Right lobe of liver (tissue), 4 donors: ENCODE measurements at regions not wholly inside any gene's neighbourhood (a gene's known extent, or its start where the extent isn't known, plus 50 kb on each side); places are given as distances from the start of the nearest gene placed in this dataset.

Source experiments
- POLR2A ChIP-seq: fragments of 450-650 bp; IDR thresholded peaks from one replicate; pipeline ENCODE4 v1.6.1; 2017; ENCODE audit warnings: antibody characterized with exemption, mild to moderate bottlenecking
- TF ChIP-seq, protein P1 (sequence below), 4 donors: fragments of 200-600 bp in 3 of 4; fragments of 450-650 bp in 1 of 4; IDR thresholded peaks; one replicate each; pipeline versions ENCODE4 v1.5.1 to v1.8.0; 2016 to 2022; ENCODE audit warnings: antibody characterized with exemption in 4 of 4, mild to moderate bottlenecking in 2 of 4
- donor health status: DM: no; HTN: no; CAD: no.
- donor health status: DM: no; HTN: no; CAD: no.
- donor health status: DM: no; HTN: yes; CAD: no.

GRCh38 chr21:16650714-16651366 lies 862.0 kb upstream of the CXADR start:
- no peak for TF ChIP-seq POLR2A
- TF ChIP-seq, protein P1, sequence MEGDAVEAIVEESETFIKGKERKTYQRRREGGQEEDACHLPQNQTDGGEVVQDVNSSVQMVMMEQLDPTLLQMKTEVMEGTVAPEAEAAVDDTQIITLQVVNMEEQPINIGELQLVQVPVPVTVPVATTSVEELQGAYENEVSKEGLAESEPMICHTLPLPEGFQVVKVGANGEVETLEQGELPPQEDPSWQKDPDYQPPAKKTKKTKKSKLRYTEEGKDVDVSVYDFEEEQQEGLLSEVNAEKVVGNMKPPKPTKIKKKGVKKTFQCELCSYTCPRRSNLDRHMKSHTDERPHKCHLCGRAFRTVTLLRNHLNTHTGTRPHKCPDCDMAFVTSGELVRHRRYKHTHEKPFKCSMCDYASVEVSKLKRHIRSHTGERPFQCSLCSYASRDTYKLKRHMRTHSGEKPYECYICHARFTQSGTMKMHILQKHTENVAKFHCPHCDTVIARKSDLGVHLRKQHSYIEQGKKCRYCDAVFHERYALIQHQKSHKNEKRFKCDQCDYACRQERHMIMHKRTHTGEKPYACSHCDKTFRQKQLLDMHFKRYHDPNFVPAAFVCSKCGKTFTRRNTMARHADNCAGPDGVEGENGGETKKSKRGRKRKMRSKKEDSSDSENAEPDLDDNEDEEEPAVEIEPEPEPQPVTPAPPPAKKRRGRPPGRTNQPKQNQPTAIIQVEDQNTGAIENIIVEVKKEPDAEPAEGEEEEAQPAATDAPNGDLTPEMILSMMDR (IDR thresholded peaks at IDR 0.05) = no peak
